ENCODE measurements at regions not wholly inside any gene's neighbourhood (a gene's known extent, or its start where the extent isn't known, plus 50 kb on each side); places are given as distances from the start of the nearest gene placed in this dataset.
A peak's percentile ranks its signal among the peaks of the same experiment; 100 is the strongest.
"Not testable (repeated sequence)": the region's sequence is repeated elsewhere in the genome, so short reads cannot be mapped to it uniquely, and the experiment has no call there.

GRCh38 chr19:20371911-20372310 lies 193.7 kb downstream of the ZNF737 start:
- no peak overlapping the region for H3K4me3 ChIP-seq (ENCODE audit: low read depth, low read length)
- no peak for DNase-seq (ENCODE audit: low read depth)
- no peak for TF ChIP-seq CTCF (conservative IDR thresholded peaks at IDR 0.05; ENCODE audit: low read depth, low read length)

GRCh38 chr19:20371304-20371703 lies 194.3 kb downstream of the ZNF737 start:
- DNase-seq (ENCODE audit: low read depth); H3K4me3 ChIP-seq (ENCODE audit: low read depth, low read length): not testable (repeated sequence)

GRCh38 chr19:20367811-20368294 lies 197.7 kb downstream of the ZNF737 start:
- no peak for DNase-seq (ENCODE audit: low read depth)
- no peak overlapping the region for H3K4me3 ChIP-seq (ENCODE audit: low read depth, low read length)
- TF ChIP-seq CTCF (conservative IDR thresholded peaks at IDR 0.05; ENCODE audit: low read depth, low read length): peak; percentile 12

GRCh38 chr19:20365146-20365545 lies 198.1 kb downstream of the ZNF486 start:
- H3K4me3 ChIP-seq (ENCODE audit: low read depth, low read length): no peak overlapping the region
- no peak for TF ChIP-seq CTCF (conservative IDR thresholded peaks at IDR 0.05; ENCODE audit: low read depth, low read length)
- DNase-seq (ENCODE audit: low read depth): no peak

- H3K4me3 ChIP-seq (ENCODE audit: low read depth, low read length): no peak overlapping the region
- TF ChIP-seq CTCF (conservative IDR thresholded peaks at IDR 0.05; ENCODE audit: low read depth, low read length): peak; percentile 26
- no peak for DNase-seq (ENCODE audit: low read depth)
These were observed 193.1 kb downstream of the ZNF486 start for GRCh38 chr19:20359933-20360720.

GRCh38 chr19:20358841-20359465 lies 191.9 kb downstream of the ZNF486 start:
- not testable (repeated sequence) for H3K4me3 ChIP-seq (ENCODE audit: low read depth, low read length)

GRCh38 chr19:20357921-20358320 lies 190.9 kb downstream of the ZNF486 start:
- TF ChIP-seq CTCF (conservative IDR thresholded peaks at IDR 0.05; ENCODE audit: low read depth, low read length): no peak
- H3K4me3 ChIP-seq (ENCODE audit: low read depth, low read length): no peak overlapping the region
- no peak for DNase-seq (ENCODE audit: low read depth)

More at GRCh38 chr19:20358841-20359465, 191.9 kb downstream of the ZNF486 start:
- DNase-seq (ENCODE audit: low read depth): not testable (repeated sequence)

GRCh38 chr19:20351244-20351643 lies 184.2 kb downstream of the ZNF486 start:
- no peak for DNase-seq (ENCODE audit: low read depth)
- TF ChIP-seq CTCF (conservative IDR thresholded peaks at IDR 0.05; ENCODE audit: low read depth, low read length): no peak
- no peak overlapping the region for H3K4me3 ChIP-seq (ENCODE audit: low read depth, low read length)
